ENCODE measurements at regions not wholly inside any gene's neighbourhood (a gene's known extent, or its start where the extent isn't known, plus 50 kb on each side); places are given as distances from the start of the nearest gene placed in this dataset.

- TF ChIP-seq, protein P1, sequence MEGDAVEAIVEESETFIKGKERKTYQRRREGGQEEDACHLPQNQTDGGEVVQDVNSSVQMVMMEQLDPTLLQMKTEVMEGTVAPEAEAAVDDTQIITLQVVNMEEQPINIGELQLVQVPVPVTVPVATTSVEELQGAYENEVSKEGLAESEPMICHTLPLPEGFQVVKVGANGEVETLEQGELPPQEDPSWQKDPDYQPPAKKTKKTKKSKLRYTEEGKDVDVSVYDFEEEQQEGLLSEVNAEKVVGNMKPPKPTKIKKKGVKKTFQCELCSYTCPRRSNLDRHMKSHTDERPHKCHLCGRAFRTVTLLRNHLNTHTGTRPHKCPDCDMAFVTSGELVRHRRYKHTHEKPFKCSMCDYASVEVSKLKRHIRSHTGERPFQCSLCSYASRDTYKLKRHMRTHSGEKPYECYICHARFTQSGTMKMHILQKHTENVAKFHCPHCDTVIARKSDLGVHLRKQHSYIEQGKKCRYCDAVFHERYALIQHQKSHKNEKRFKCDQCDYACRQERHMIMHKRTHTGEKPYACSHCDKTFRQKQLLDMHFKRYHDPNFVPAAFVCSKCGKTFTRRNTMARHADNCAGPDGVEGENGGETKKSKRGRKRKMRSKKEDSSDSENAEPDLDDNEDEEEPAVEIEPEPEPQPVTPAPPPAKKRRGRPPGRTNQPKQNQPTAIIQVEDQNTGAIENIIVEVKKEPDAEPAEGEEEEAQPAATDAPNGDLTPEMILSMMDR (IDR thresholded peaks at IDR 0.05 in 4 of 5, conservative IDR thresholded peaks at IDR 0.05 in 1 of 5), result no peak
- no peak for TF ChIP-seq POLR2A (IDR thresholded peaks at IDR 0.05)
Measured at GRCh38 chr6:165117121-165117520, 192.3 kb downstream of the C6orf118 start.

Measured in gastrocnemius medialis (tissue), 4 donors.